Calu3 (cell line): ENCODE measurements at regions not wholly inside any gene's neighbourhood (a gene's known extent, or its start where the extent isn't known, plus 50 kb on each side); places are given as distances from the start of the nearest gene placed in this dataset.
A peak's percentile ranks its signal among the peaks of the same experiment; 100 is the strongest.

Experiments used
- BruUV-seq: library from RNA; stranded (reverse); fragments of 400-500 nt; replicated peaks from 2 replicates; lab custom pipeline; 2021; lab: Mats Ljungman, UMichigan
- CTCF ChIA-PET: fragments of 300-600 bp; sonication (Branson Sonifier 250); formaldehyde crosslinking; loops from one replicate; lab custom pipeline; 2022; ENCODE audit warnings: antibody characterized with exemption; lab: Charles Lee
- DNase-seq: peaks from one replicate; pipeline ENCODE4 v3.0.0; 2022
- H3K27ac Mint-ChIP-seq: one replicate; pipeline ENCODE4 v1.8.0; 2022; ENCODE audit warnings: mixed read lengths; ENCODE audit not compliant: unreplicated experiment
- H3K27me3 Mint-ChIP-seq: one replicate; pipeline ENCODE4 v1.8.0; 2022; ENCODE audit warnings: mixed read lengths; ENCODE audit not compliant: unreplicated experiment
- H3K36me3 Mint-ChIP-seq: one replicate; pipeline ENCODE4 v1.8.0; 2022; ENCODE audit warnings: mild to moderate bottlenecking, moderate library complexity, mixed read lengths; ENCODE audit not compliant: insufficient read depth, unreplicated experiment
- H3K4me1 Mint-ChIP-seq: one replicate; pipeline ENCODE4 v1.8.0; 2022; ENCODE audit warnings: mild to moderate bottlenecking, low read depth, mixed read lengths; ENCODE audit not compliant: unreplicated experiment
- H3K4me3 Mint-ChIP-seq: one replicate; pipeline ENCODE4 v1.8.0; 2022; ENCODE audit warnings: mild to moderate bottlenecking, low read depth, moderate library complexity, mixed read lengths; ENCODE audit not compliant: unreplicated experiment
- H3K9me3 Mint-ChIP-seq: one replicate; pipeline ENCODE4 v1.8.0; 2022; ENCODE audit warnings: low read depth, mixed read lengths; ENCODE audit not compliant: unreplicated experiment
- CTCF ChIP-seq: fragments of 200-600 bp; IDR thresholded peaks from one replicate; pipeline ENCODE4 v1.8.0; 2022; ENCODE audit warnings: antibody characterized with exemption; ENCODE audit not compliant: unreplicated experiment
- intact Hi-C: fragments of 100-400 bp; cut with micrococcal nuclease; formaldehyde crosslinking; loops from one replicate; pipeline ENCODE4 v1.10.0; 2022; ENCODE audit not compliant: unreplicated experiment

- Mint-ChIP-seq H3K9me3 (peaks cover 10% of the 10 kb centered on the region), H3K27me3 (no peaks in the 10 kb centered on the region), H3K27ac (no peak overlapping the region), H3K4me1 (peaks cover 44% of the 10 kb centered on the region), H3K36me3 (peaks cover 20% of the 10 kb centered on the region), H3K4me3 (no peak overlapping the region)
- CTCF ChIA-PET, result interaction anchor here (0.6 kb wide), 1 partner anchor 224 kb away, joined by 4 read pairs; no protein-coding TSS in a partner anchor
- no TSS peak for BruUV-seq
- DNase-seq, result no peak
- intact Hi-C loops, result loop anchor here (5.0 to 10.0 kb wide), 2 partner anchors 108 to 196 kb away; partner anchors contain the start of gene ZNF532
- no peak for TF ChIP-seq CTCF
These were observed 79.1 kb upstream of the SEC11C start for GRCh38 chr18:59060551-59060950.

- Mint-ChIP-seq H3K27me3 (no peaks in the 10 kb centered on the region), H3K36me3 (peaks cover 17% of the 10 kb centered on the region), H3K4me3 (peak overlapping the region; percentile 62), H3K27ac (peak overlapping the region; percentile 86), H3K9me3 (peaks cover 10% of the 10 kb centered on the region), H3K4me1 (peaks cover 58% of the 10 kb centered on the region)
- no TSS peak for BruUV-seq
- no peak for DNase-seq
- intact Hi-C loops, result loop anchor here (5.0 to 10.0 kb wide), 2 partner anchors 110 to 197 kb away; partner anchors contain the start of gene ZNF532
- no peak for TF ChIP-seq CTCF
- CTCF ChIA-PET, result interaction anchor here (1.0 to 1.8 kb wide), 4 partner anchors 22 to 294 kb away, joined by 3 to 7 read pairs (median 5); no protein-coding TSS in a partner anchor
These were observed 77.6 kb upstream of the SEC11C start for GRCh38 chr18:59061914-59062642.

- BruUV-seq, result no TSS peak
- TF ChIP-seq CTCF, result no peak
- H3K4me3 Mint-ChIP-seq, result peak overlapping the region; percentile 62
- H3K27ac Mint-ChIP-seq, result peak overlapping the region; percentile 86
- intact Hi-C loops, result loop anchor here (1.0 to 10.0 kb wide), 3 partner anchors 110 to 198 kb away; partner anchors contain the start of gene ZNF532
- H3K36me3 Mint-ChIP-seq, result peaks cover 16% of the 10 kb centered on the region
- CTCF ChIA-PET, result interaction anchor here (1.0 to 1.8 kb wide), 4 partner anchors 22 to 294 kb away, joined by 3 to 7 read pairs (median 5); no protein-coding TSS in a partner anchor
- peaks cover 12% of the 10 kb centered on the region for H3K9me3 Mint-ChIP-seq
- H3K4me1 Mint-ChIP-seq, result peaks cover 63% of the 10 kb centered on the region
- H3K27me3 Mint-ChIP-seq, result no peaks in the 10 kb centered on the region
- DNase-seq, result peak; percentile 77
These were observed 77.1 kb upstream of the SEC11C start for GRCh38 chr18:59062643-59063006.

- Mint-ChIP-seq H3K9me3 (peaks cover 12% of the 10 kb centered on the region), H3K36me3 (peaks cover 16% of the 10 kb centered on the region), H3K4me1 (peaks cover 66% of the 10 kb centered on the region), H3K27me3 (no peaks in the 10 kb centered on the region), H3K4me3 (peak overlapping the region; percentile 62), H3K27ac (peak overlapping the region; percentile 86)
- no peak for TF ChIP-seq CTCF
- CTCF ChIA-PET, result interaction anchor here (1.0 to 1.8 kb wide), 5 partner anchors 21 to 299 kb away, joined by 3 to 7 read pairs (median 3); partner anchors contain the start of gene ZNF532
- no TSS peak for BruUV-seq
- peak; percentile 72 for DNase-seq
- intact Hi-C loops, result loop anchor here (1.0 to 10.0 kb wide), 3 partner anchors 111 to 199 kb away; partner anchors contain the start of gene ZNF532
These were observed 76.3 kb upstream of the SEC11C start for GRCh38 chr18:59063300-59063906.
